NB4 (cell line): ENCODE measurements at regions not wholly inside any gene's neighbourhood (a gene's known extent, or its start where the extent isn't known, plus 50 kb on each side); places are given as distances from the start of the nearest gene placed in this dataset.

Experiments
- DNase-seq: peaks from one replicate; pipeline ENCODE4 v3.0.0; 2010; ENCODE audit warnings: low read depth
- H3K4me3 ChIP-seq: one replicate; pipeline ENCODE4 v1.5.1; 2011; ENCODE audit warnings: mild to moderate bottlenecking, low read depth, low read length, moderate library complexity
- MYC ChIP-seq: IDR thresholded peaks from 2 replicates; pipeline ENCODE4 v1.6.1; 2011; ENCODE audit warnings: low read depth, low read length
- POLR2A ChIP-seq: IDR thresholded peaks from 2 replicates; pipeline ENCODE4 v1.6.1; 2011; ENCODE audit warnings: mild to moderate bottlenecking; ENCODE audit not compliant: insufficient read length; ENCODE audit errors: extremely low read depth
- TF ChIP-seq, protein P1 (sequence below): IDR thresholded peaks from 2 replicates; pipeline ENCODE4 v1.6.1; 2011; ENCODE audit warnings: low read depth, low read length
- TF ChIP-seq, protein P2 (sequence below): IDR thresholded peaks from one replicate; pipeline ENCODE4 v1.5.1; 2012; ENCODE audit warnings: low read depth, low read length

DNA sequence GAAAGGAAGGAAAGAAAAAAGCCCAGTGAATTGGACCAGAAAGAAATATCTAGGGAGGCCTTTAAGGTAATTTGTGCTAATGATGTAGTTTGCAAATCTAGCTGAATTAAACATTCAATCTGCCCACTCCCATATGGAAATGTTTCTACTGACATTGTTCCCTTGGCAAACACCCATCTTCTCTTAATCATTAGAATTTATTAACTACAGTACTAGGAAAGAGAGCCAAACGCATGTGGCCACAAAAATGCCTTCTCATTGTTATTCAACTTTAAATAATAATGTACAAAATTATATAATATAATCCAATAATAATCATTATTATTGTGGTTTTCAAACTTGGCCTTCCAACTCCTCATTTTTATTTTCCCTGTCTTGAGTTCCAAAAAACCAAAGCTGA is 234.7 kb downstream of the NHLRC3 start:
- no peak overlapping the region for H3K4me3 ChIP-seq
- TF ChIP-seq MYC (no peak), POLR2A (no peak)
- TF ChIP-seq, protein P1, sequence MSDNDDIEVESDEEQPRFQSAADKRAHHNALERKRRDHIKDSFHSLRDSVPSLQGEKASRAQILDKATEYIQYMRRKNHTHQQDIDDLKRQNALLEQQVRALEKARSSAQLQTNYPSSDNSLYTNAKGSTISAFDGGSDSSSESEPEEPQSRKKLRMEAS, result no peak
- TF ChIP-seq, protein P2, sequence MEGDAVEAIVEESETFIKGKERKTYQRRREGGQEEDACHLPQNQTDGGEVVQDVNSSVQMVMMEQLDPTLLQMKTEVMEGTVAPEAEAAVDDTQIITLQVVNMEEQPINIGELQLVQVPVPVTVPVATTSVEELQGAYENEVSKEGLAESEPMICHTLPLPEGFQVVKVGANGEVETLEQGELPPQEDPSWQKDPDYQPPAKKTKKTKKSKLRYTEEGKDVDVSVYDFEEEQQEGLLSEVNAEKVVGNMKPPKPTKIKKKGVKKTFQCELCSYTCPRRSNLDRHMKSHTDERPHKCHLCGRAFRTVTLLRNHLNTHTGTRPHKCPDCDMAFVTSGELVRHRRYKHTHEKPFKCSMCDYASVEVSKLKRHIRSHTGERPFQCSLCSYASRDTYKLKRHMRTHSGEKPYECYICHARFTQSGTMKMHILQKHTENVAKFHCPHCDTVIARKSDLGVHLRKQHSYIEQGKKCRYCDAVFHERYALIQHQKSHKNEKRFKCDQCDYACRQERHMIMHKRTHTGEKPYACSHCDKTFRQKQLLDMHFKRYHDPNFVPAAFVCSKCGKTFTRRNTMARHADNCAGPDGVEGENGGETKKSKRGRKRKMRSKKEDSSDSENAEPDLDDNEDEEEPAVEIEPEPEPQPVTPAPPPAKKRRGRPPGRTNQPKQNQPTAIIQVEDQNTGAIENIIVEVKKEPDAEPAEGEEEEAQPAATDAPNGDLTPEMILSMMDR, result no peak
- DNase-seq, result no peak

DNA sequence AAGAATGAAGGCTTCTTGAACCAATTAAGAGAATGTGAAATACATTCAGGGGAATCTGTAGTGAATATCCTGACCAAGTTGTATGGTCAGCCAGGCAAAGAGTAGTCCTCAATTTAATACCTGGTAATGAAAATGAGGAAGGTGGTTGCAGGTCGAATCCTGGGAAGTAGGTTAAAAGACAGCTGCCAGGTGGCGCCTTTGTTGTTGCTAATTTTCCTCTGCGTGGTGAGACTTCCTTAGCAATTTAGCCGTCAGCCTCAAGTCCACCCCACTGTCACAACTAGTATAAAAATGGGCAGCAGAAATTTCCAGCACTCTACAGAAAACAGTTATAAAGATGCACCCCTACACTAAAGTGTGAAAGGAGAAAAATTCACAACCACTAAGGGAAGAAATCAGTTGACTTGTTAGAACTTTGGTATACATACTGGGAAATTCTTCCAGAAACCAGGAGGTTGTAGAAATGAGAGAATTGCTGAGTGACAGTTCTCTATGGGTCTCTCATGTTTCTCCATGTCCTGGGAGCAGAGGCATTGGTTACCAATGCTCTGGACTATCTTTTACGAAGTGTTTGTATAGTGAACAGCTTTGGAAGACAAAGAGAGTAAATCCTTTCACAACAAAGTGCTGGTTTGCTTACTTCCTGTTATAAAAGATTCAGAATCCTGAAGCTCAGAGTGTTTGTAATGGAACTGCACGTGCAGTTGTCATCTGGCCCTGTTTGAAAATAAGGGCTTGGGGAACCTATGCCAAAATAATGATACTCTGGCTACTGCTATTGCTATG is 235.9 kb downstream of the NHLRC3 start:
- H3K4me3 ChIP-seq, result no peak overlapping the region
- TF ChIP-seq, protein P2, result peak; percentile 16
- TF ChIP-seq, protein P1, result no peak
- TF ChIP-seq MYC (no peak), POLR2A (no peak)
- peak; percentile 46 for DNase-seq

DNA sequence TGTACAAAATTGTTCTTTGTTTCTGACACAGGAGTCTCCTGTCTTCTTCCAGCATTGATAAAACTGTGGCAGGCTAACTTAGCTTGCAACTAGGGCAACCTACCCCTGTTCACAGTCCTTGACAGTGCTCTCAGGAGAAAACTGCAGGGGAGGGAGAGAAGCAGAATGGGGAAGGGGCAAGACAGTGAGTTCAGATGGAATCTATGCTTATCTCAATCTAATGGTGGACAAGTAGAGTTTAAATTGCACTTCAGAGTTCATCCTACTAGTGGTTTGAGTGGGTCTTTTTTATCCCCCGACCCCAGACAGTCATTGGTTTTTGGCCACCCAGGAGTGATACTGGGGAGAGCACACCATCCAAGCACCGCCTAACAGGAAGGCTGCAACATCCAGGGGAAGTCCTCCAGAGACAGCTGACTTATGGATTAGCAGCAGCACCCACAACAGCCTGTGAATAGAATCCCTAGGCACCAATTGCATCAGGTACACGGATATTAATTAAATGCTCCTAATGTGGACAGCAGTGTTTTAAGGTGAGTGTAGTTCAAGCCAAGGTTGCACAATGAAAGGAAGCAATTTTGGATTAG is 236.6 kb downstream of the NHLRC3 start:
- no peak for DNase-seq
- no peak overlapping the region for H3K4me3 ChIP-seq
- TF ChIP-seq MYC (no peak), POLR2A (no peak)
- TF ChIP-seq, protein P1, result no peak
- TF ChIP-seq, protein P2, result no peak

DNA sequence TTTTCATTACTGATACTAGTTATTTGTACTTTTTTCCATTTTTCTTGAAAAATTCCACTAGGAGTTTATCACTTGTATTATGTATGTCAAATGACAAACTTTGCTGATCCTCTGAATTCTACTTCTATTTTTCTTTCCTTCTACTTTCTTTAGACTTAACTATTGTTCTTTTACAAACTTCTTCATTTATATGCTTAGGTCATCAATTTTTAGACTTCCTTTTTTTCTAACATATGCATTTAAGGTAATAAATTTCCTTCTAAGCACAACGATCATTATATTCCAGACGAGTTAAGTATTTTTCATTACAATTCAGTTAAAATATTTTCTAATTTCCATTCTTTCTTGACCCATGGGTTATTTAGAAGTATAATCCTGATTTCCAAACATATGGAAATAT is 240.8 kb downstream of the NHLRC3 start:
- TF ChIP-seq MYC (no peak), POLR2A (no peak)
- TF ChIP-seq, protein P2, result no peak
- TF ChIP-seq, protein P1, result no peak
- H3K4me3 ChIP-seq, result no peak overlapping the region
- DNase-seq, result no peak

DNA sequence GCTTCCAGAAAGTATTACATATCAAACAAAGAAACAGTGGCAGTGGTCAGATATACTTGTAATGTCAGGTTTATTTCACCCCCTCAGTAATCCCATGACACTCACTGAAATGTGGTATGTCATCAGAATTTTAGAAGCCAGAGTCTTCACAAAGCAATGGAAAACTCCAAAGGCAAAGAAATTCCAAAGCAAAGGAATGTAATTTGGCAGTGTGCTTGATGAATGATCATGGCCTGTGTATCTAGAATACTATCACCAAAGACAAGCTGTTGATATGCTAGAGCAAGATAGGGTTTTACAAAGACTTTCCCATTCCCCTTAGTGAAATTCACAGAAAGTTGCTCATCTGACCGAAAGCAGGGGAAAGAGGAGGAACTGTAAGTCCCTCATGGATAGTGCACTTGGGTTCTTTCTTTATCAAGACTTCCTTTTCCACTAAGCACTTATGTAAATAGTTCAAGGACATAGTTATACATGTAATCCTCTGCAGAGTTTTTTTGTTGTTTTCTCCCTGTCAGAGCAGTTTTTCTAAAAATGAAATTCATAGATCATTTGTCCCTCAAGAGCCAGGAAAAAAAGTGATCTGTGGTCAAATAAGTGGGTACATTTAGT is 243.4 kb downstream of the NHLRC3 start:
- no peak overlapping the region for H3K4me3 ChIP-seq
- TF ChIP-seq, protein P2, result no peak
- TF ChIP-seq POLR2A, result no peak
- TF ChIP-seq, protein P1, result no peak
- TF ChIP-seq MYC, result no peak
- no peak for DNase-seq
